A673 (cell line): ENCODE measurements at regions not wholly inside any gene's neighbourhood (a gene's known extent, or its start where the extent isn't known, plus 50 kb on each side); places are given as distances from the start of the nearest gene placed in this dataset.

Source experiments
- EZH2 ChIP-seq: fragments of 200-600 bp; sonication (generic); IDR thresholded peaks from 2 replicates; pipeline ENCODE4 v1.6.1; 2017; ENCODE audit warnings: borderline replicate concordance, low read depth, mild to moderate bottlenecking, mixed read lengths, antibody characterized with exemption, low read length; ENCODE audit not compliant: poor library complexity, severe bottlenecking
- TF ChIP-seq, protein P1 (sequence below): fragments of 300-800, 200-600 bp; sonication (generic); conservative IDR thresholded peaks from 2 replicates; pipeline ENCODE4 v1.5.1; 2017; ENCODE audit warnings: low read depth, mild to moderate bottlenecking, antibody characterized with exemption, low read length, moderate library complexity, mixed read lengths

DNA sequence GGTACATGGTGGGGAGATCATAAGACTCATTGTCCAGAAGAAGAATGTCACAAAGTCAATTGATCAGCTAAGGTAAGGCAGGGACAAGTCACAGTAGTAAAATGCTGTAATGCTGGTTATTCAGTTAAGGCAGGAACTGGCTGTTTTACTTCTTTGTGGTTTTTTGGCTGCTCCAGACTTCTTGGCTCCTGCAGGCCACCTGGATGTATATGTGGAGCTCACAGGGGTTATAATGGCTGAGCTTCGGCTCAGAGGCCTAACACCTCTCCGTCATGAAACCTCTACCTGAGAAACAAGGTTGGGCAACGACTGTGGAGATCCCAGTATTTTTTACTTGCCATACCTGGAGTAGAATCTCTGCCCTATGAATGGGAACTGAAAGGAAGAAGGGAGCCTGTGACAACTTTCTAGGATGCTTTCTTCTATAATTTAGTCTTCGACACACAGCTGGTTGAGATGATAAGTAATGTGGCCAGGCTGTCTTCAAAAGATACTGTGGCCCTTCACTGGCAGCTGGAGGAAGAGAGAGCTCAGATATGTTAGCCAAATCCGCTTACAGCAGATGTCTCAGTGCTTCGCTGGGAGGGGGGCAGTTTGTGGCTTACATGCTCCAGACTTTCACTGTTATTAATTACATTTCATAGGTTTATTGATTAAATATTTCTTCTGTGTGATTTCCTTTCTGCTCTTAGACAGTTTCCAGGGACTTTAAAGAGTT is 887.8 kb downstream of the IGSF11 start:
- TF ChIP-seq, protein P1, sequence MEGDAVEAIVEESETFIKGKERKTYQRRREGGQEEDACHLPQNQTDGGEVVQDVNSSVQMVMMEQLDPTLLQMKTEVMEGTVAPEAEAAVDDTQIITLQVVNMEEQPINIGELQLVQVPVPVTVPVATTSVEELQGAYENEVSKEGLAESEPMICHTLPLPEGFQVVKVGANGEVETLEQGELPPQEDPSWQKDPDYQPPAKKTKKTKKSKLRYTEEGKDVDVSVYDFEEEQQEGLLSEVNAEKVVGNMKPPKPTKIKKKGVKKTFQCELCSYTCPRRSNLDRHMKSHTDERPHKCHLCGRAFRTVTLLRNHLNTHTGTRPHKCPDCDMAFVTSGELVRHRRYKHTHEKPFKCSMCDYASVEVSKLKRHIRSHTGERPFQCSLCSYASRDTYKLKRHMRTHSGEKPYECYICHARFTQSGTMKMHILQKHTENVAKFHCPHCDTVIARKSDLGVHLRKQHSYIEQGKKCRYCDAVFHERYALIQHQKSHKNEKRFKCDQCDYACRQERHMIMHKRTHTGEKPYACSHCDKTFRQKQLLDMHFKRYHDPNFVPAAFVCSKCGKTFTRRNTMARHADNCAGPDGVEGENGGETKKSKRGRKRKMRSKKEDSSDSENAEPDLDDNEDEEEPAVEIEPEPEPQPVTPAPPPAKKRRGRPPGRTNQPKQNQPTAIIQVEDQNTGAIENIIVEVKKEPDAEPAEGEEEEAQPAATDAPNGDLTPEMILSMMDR = no peak
- no peak for TF ChIP-seq EZH2
